Peyer's patch (tissue), 4 donors: ENCODE measurements at regions not wholly inside any gene's neighbourhood (a gene's known extent, or its start where the extent isn't known, plus 50 kb on each side); places are given as distances from the start of the nearest gene placed in this dataset.

Experiments
- DNase-seq, 3 donors: peaks; one replicate each; pipeline ENCODE4 v3.0.0-alpha.2; 2017 to 2019
- H3K27ac ChIP-seq, 4 donors: fragments of 200-600 bp; sonication (generic); one replicate each; pipeline ENCODE4 v1.5.1; 2016 to 2019
- H3K27me3 ChIP-seq, 2 donors: fragments of 200-600 bp; sonication (generic); one replicate each; pipeline ENCODE4 v1.5.1; 2019
- H3K36me3 ChIP-seq, 3 donors: fragments of 200-600 bp; sonication (generic); one replicate each; pipeline ENCODE4 v1.5.1; 2016 to 2019
- H3K4me1 ChIP-seq, 4 donors: fragments of 200-600 bp; sonication (generic); one replicate each; pipeline ENCODE4 v1.5.1; 2016 to 2019
- H3K4me3 ChIP-seq, 4 donors: fragments of 200-600 bp; sonication (generic); 1 replicate in 3 of 4; 2 replicates in 1 of 4; pipeline ENCODE4 v1.5.1; 2016 to 2019; ENCODE audit warnings: mild to moderate bottlenecking in 1 of 4
- H3K9me3 ChIP-seq, 4 donors: fragments of 200-600 bp; sonication (generic); one replicate each; pipeline ENCODE4 v1.5.1; 2016 to 2019; ENCODE audit warnings: mild to moderate bottlenecking in 1 of 4
- POLR2A ChIP-seq, 2 donors: fragments of 450-650 bp; IDR thresholded peaks; one replicate each; pipeline ENCODE4 v1.5.1; 2017; ENCODE audit warnings: antibody characterized with exemption in 2 of 2, mild to moderate bottlenecking in 2 of 2, moderate library complexity in 2 of 2
- TF ChIP-seq, protein P1 (sequence below), 6 experiments: fragments of 450-650 bp in 4 of 6; fragments of 200-600 bp in 2 of 6; sonication (generic) in 1 of 6; IDR thresholded peaks; one replicate each; pipeline ENCODE4 v1.5.1; 2017 to 2019; ENCODE audit warnings: antibody characterized with exemption in 6 of 6, mild to moderate bottlenecking in 3 of 6, moderate library complexity in 1 of 6

DNA sequence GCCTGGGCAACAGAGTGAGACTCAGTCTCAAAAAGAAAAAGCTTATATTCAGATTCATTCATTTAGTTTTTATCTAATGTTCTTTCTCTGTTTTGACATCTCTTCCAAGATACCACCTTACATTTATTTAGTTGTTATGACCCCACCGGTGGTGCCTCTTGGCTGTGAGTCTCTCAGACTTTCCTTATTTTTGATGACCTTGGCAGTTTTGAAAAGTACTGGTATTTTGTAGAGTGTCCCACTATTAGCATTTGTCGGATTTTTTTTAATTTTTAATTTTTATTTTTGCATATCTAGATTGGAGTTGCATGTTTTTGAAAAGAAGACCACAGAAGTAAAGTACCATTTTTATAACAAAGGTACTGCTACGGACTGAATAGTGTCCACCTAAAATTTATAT, 351.7 kb upstream of the KYNU start:
- H3K9me3 ChIP-seq = no peaks in the 10 kb centered on the region
- no peak overlapping the region for H3K27ac ChIP-seq
- H3K36me3 ChIP-seq = no peaks in the 10 kb centered on the region
- H3K4me3 ChIP-seq = no peak overlapping the region
- DNase-seq = no peak
- no peaks in the 10 kb centered on the region for H3K4me1 ChIP-seq
- TF ChIP-seq POLR2A (IDR thresholded peaks at IDR 0.05) = no peak
- TF ChIP-seq, protein P1, sequence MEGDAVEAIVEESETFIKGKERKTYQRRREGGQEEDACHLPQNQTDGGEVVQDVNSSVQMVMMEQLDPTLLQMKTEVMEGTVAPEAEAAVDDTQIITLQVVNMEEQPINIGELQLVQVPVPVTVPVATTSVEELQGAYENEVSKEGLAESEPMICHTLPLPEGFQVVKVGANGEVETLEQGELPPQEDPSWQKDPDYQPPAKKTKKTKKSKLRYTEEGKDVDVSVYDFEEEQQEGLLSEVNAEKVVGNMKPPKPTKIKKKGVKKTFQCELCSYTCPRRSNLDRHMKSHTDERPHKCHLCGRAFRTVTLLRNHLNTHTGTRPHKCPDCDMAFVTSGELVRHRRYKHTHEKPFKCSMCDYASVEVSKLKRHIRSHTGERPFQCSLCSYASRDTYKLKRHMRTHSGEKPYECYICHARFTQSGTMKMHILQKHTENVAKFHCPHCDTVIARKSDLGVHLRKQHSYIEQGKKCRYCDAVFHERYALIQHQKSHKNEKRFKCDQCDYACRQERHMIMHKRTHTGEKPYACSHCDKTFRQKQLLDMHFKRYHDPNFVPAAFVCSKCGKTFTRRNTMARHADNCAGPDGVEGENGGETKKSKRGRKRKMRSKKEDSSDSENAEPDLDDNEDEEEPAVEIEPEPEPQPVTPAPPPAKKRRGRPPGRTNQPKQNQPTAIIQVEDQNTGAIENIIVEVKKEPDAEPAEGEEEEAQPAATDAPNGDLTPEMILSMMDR (IDR thresholded peaks at IDR 0.05) = no peak
- no peaks in the 10 kb centered on the region for H3K27me3 ChIP-seq

DNA sequence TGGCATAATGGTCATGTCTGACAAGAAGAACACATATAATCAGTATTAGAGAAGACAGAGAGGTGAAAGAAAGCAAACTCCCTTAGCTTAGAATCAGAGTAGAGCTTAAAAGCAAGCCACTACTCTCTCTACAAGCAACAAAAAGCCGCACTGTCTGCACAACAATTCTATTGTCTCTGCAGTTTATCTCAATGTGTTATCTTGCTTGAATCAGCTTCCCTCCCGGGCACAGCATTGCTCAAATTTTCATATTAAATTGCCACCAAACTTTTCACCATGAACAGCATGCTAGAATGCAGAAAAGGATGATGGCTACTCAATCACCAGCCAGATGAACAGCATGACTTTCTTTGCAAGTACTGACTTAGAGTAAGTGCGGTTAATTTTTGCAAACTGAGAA, 356.0 kb upstream of the KYNU start:
- H3K27ac ChIP-seq = no peak overlapping the region
- H3K4me1 ChIP-seq = no peaks in the 10 kb centered on the region
- no peaks in the 10 kb centered on the region for H3K36me3 ChIP-seq
- no peaks in the 10 kb centered on the region for H3K9me3 ChIP-seq
- no peaks in the 10 kb centered on the region for H3K27me3 ChIP-seq
- TF ChIP-seq, protein P1 (IDR thresholded peaks at IDR 0.05) = no peak
- TF ChIP-seq POLR2A (IDR thresholded peaks at IDR 0.05) = no peak
- no peak for DNase-seq
- no peak overlapping the region for H3K4me3 ChIP-seq

DNA sequence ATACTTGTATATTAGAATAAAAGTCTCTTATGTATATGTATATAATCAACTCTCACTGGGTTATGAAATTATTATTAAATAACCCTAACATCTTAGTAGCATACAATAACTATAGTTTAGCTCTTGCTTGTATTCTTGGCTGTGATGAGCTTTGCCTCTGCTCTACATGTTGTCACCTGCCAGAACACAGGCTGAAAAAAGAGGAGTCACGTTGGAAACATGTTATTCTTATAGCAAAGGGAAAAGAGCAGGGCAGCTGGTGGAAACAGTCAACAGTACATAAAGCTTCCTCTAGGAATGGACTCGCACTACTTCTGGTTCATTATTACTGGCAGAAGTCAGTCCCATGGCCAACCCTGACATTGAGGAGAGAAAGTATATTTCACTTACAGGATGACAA, 362.0 kb upstream of the KYNU start:
- Histone ChIP-seq H3K27ac (no peak overlapping the region), H3K9me3 (no peaks in the 10 kb centered on the region), H3K4me1 (no peaks in the 10 kb centered on the region), H3K27me3 (no peaks in the 10 kb centered on the region), H3K4me3 (no peak overlapping the region), H3K36me3 (no peaks in the 10 kb centered on the region)
- TF ChIP-seq, protein P1 (IDR thresholded peaks at IDR 0.05) = no peak
- TF ChIP-seq POLR2A (IDR thresholded peaks at IDR 0.05) = no peak
- DNase-seq = no peak

DNA sequence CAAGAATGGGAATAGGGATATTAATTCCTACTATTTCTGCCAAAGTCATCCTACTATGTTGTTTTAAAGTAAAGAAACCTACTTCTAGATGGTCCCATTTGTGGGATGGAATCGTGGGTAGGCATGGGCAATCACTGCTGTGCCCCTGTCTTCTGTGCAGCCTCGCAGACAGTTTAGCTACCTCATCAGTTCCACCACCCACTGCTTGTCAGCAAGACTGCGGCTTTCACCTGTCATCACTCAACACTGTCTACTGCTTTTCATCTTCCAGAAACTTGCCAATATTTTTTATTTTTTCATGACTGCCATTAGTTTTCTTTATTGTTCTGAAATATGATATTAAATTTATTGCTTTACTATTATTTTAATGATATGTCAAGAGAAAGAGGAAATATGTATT, 368.1 kb upstream of the KYNU start:
- Histone ChIP-seq H3K4me1 (no peaks in the 10 kb centered on the region), H3K27me3 (no peaks in the 10 kb centered on the region), H3K9me3 (no peaks in the 10 kb centered on the region), H3K4me3 (no peak overlapping the region), H3K36me3 (no peaks in the 10 kb centered on the region), H3K27ac (no peak overlapping the region)
- DNase-seq = no peak
- TF ChIP-seq, protein P1 (IDR thresholded peaks at IDR 0.05) = no peak
- no peak for TF ChIP-seq POLR2A (IDR thresholded peaks at IDR 0.05)

DNA sequence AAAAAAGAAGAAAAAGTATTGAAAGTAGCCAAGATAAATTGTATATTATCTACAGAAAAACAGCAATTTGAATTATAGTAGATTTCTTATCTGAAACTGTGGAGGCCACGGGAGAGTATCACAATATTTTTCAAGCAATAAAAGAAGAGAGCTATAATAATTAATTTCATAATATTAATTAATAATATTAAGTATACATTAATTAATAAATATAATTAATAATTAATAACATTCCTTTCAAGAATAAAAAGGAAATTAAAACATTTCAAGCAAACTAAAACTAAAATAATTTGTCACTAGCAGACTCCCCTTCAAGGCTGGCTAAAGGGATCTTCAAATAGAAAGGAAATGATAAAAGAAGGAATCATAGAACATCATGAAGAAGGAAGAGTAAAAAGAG, 372.7 kb upstream of the KYNU start:
- no peak overlapping the region for H3K4me3 ChIP-seq

More for the DNA sequence above, 372.7 kb upstream of the KYNU start:
- H3K4me1 ChIP-seq = no peaks in the 10 kb centered on the region
- H3K27me3 ChIP-seq = no peaks in the 10 kb centered on the region
- no peak for DNase-seq
- H3K36me3 ChIP-seq = no peaks in the 10 kb centered on the region
- H3K27ac ChIP-seq = no peak overlapping the region
- H3K9me3 ChIP-seq = no peaks in the 10 kb centered on the region
- TF ChIP-seq POLR2A (IDR thresholded peaks at IDR 0.05) = no peak
- TF ChIP-seq, protein P1 (IDR thresholded peaks at IDR 0.05) = no peak
